CD8-positive, alpha-beta memory T cell (primary cell): ENCODE measurements at regions not wholly inside any gene's neighbourhood (a gene's known extent, or its start where the extent isn't known, plus 50 kb on each side); places are given as distances from the start of the nearest gene placed in this dataset.

Experiments used
- CTCF ChIA-PET: fragments of 350-600 bp; sonication (Branson Sonifier 250); formaldehyde crosslinking; loops from one replicate; lab custom pipeline; 2021; ENCODE audit warnings: antibody characterized with exemption; lab: Charles Lee
- POLR2A ChIA-PET: fragments of 350-600 bp; sonication (Branson Sonifier 250); formaldehyde crosslinking; loops from one replicate; lab custom pipeline; 2021; ENCODE audit warnings: antibody characterized with exemption; lab: Charles Lee
- DNase-seq, 5 donors: peaks; one replicate each; pipeline versions ENCODE4 v3.0.0 to v3.0.0-alpha.2; 2020 to 2022; ENCODE audit warnings: mixed read lengths in 1 of 5
- H3K27ac ChIP-seq: one replicate; pipeline ENCODE4 v1.7.0; 2013; ENCODE audit warnings: low read depth, mild to moderate bottlenecking, low read length, moderate library complexity
- H3K27me3 ChIP-seq: 2 replicates; pipeline ENCODE4 v1.7.0; 2013; ENCODE audit warnings: low read length, mild to moderate bottlenecking; ENCODE audit not compliant: insufficient read depth, poor library complexity, severe bottlenecking
- H3K36me3 ChIP-seq: 2 replicates; pipeline ENCODE4 v1.7.0; 2013; ENCODE audit warnings: mild to moderate bottlenecking, low read length, moderate library complexity; ENCODE audit not compliant: insufficient read depth
- H3K4me1 ChIP-seq: 2 replicates; pipeline ENCODE4 v1.7.0; 2013; ENCODE audit warnings: mild to moderate bottlenecking, low read length, moderate library complexity; ENCODE audit not compliant: insufficient read depth
- H3K4me3 ChIP-seq: 2 replicates; pipeline ENCODE4 v1.7.0; 2013; ENCODE audit warnings: mild to moderate bottlenecking, low read length
- H3K9me3 ChIP-seq: 2 replicates; pipeline ENCODE4 v1.7.0; 2013; ENCODE audit warnings: mild to moderate bottlenecking, low read length
- H3K27ac Mint-ChIP-seq, 8 donors: one replicate each; pipeline ENCODE4 v1.8.0; 2020 to 2021; ENCODE audit warnings: mixed read lengths in 8 of 8, mild to moderate bottlenecking in 6 of 8, inconsistent platforms in 3 of 8, moderate library complexity in 3 of 8
- H3K27me3 Mint-ChIP-seq, 2 donors: one replicate each; pipeline ENCODE4 v1.8.0; 2020 to 2021; ENCODE audit warnings: mixed read lengths in 2 of 2, mild to moderate bottlenecking in 1 of 2, moderate library complexity in 1 of 2
- H3K36me3 Mint-ChIP-seq, 3 donors: one replicate each; pipeline ENCODE4 v1.8.0; 2020 to 2021; ENCODE audit warnings: mixed read lengths in 3 of 3, inconsistent platforms in 1 of 3, mild to moderate bottlenecking in 1 of 3
- H3K4me1 Mint-ChIP-seq, 3 donors: one replicate each; pipeline ENCODE4 v1.8.0; 2020 to 2021; ENCODE audit warnings: mixed read lengths in 3 of 3, inconsistent platforms in 1 of 3, mild to moderate bottlenecking in 1 of 3
- H3K4me3 Mint-ChIP-seq, 7 donors: one replicate each; pipeline ENCODE4 v1.8.0; 2020 to 2021; ENCODE audit warnings: mixed read lengths in 7 of 7, mild to moderate bottlenecking in 6 of 7, moderate library complexity in 4 of 7, inconsistent platforms in 2 of 7
- H3K9me3 Mint-ChIP-seq, 5 donors: one replicate each; pipeline ENCODE4 v1.8.0; 2020 to 2022; ENCODE audit warnings: mixed read lengths in 5 of 5, mild to moderate bottlenecking in 3 of 5, moderate library complexity in 2 of 5, inconsistent platforms in 1 of 5

DNA sequence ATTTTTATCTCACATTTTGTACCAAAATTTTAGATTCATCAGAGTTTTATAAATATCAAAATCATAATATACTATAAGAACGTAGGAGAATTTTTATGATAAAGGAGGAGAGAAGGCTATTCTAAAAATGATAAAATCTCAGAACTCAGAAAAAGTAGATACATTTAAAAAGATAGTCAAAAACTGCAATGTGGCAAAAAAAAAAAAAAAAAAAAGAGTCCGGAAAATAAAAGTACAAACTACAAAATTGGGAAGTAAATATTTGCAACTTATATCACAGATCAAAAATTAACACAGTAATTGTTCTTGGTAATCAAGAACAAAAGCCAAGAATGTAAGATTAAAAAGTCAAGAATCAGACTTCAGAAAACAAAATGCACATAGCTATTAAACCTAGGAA lies 332.1 kb downstream of the MCTP2 start:
- H3K27me3 ChIP-seq: no peaks in the 10 kb centered on the region
- no peaks in the 10 kb centered on the region for H3K4me1 Mint-ChIP-seq
- H3K27ac Mint-ChIP-seq: no peak overlapping the region
- ChIA-PET POLR2A (no interaction called here), CTCF (no interaction called here)
- no peaks in the 10 kb centered on the region for H3K4me1 ChIP-seq
- peaks cover 0 to 7% (median 2%) of the 10 kb centered on the region in 5 donors for H3K9me3 Mint-ChIP-seq
- H3K4me3 ChIP-seq: no peak overlapping the region
- no peaks in the 10 kb centered on the region for H3K36me3 Mint-ChIP-seq
- H3K27ac ChIP-seq: no peak overlapping the region
- DNase-seq: no peak
- no peaks in the 10 kb centered on the region for H3K36me3 ChIP-seq
- H3K9me3 ChIP-seq: no peaks in the 10 kb centered on the region
- no peak overlapping the region for H3K4me3 Mint-ChIP-seq
- peaks cover 8 to 19% of the 10 kb centered on the region in 2 donors for H3K27me3 Mint-ChIP-seq

DNA sequence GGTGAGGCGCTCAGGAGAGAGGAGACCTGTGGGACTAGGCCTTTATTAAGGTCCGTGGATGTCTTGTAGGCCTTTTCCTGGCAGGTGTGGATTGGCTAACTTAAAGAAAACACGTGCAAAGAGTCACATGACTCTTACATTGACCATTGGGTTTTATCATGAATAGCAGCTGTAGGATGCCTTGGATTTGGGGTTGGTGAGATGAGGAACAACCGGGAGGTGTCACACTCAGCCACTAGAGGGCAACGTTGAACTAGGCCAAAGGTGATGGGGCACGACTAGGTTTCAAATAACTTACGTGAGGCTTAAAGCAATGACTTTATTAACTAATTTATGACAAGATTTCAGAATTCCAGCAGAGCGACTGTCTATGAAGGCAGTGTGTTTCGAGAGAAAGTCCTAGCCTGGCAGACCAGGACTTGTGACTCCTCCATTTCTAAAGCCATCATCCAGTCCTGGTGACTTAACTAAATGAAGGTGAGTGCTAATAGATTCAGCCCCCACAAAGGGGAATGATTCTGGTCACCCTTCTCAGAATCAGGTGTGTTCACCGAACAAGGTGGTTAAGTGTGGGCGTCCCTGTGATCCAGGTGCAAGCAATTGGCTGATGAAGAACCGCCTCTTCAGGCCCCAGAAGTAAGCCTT lies 345.6 kb downstream of the MCTP2 start:
- POLR2A ChIA-PET: no interaction called here
- CTCF ChIA-PET: no interaction called here
- no peak overlapping the region for H3K27ac Mint-ChIP-seq
- H3K27me3 ChIP-seq: peaks cover 21% of the 10 kb centered on the region
- no peaks in the 10 kb centered on the region for H3K9me3 Mint-ChIP-seq
- no peaks in the 10 kb centered on the region for H3K9me3 ChIP-seq
- no peaks in the 10 kb centered on the region for H3K36me3 Mint-ChIP-seq
- H3K27me3 Mint-ChIP-seq: peaks cover 14 to 55% of the 10 kb centered on the region in 2 donors
- no peaks in the 10 kb centered on the region for H3K36me3 ChIP-seq
- no peak overlapping the region for H3K4me3 Mint-ChIP-seq
- no peaks in the 10 kb centered on the region for H3K4me1 ChIP-seq
- DNase-seq: peak in 1 of 5 donors; percentile 8
- H3K27ac ChIP-seq: no peak overlapping the region
- no peak overlapping the region for H3K4me3 ChIP-seq
- peaks cover 0 to 6% (median 5%) of the 10 kb centered on the region in 3 donors for H3K4me1 Mint-ChIP-seq

DNA sequence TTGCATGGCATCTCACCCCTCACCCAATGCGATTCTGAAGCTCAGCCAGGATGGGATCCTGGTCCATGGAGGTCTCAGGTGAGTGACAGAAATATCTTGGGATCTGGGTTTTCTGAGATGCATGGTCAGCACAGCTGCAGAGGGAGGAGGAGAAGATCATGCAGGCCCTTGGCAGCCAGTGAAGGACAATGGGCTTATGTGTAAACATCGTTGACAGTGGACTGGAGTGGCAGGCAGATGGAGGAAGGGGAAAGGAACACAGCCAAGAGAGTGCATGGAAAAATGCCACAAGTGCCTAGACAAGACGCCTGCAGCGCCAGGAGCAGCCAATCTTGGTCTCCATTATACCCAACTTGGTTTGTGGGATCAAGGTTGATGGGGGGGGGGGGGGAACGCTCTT lies 347.9 kb downstream of the MCTP2 start:
- H3K9me3 Mint-ChIP-seq: no peaks in the 10 kb centered on the region
- ChIA-PET CTCF (no interaction called here), POLR2A (no interaction called here)
- Histone ChIP-seq H3K9me3 (no peaks in the 10 kb centered on the region), H3K36me3 (no peaks in the 10 kb centered on the region), H3K27me3 (peaks cover 24% of the 10 kb centered on the region), H3K4me3 (no peak overlapping the region), H3K27ac (no peak overlapping the region), H3K4me1 (peaks cover 9% of the 10 kb centered on the region)
- no peak for DNase-seq
- H3K36me3 Mint-ChIP-seq: no peaks in the 10 kb centered on the region
- H3K4me1 Mint-ChIP-seq: peaks cover 16 to 23% (median 18%) of the 10 kb centered on the region in 3 donors
- peaks cover 16 to 63% of the 10 kb centered on the region in 2 donors for H3K27me3 Mint-ChIP-seq
- H3K4me3 Mint-ChIP-seq: no peak overlapping the region
- peak overlapping the region in 1 of 8 donors; percentile 1 for H3K27ac Mint-ChIP-seq

DNA sequence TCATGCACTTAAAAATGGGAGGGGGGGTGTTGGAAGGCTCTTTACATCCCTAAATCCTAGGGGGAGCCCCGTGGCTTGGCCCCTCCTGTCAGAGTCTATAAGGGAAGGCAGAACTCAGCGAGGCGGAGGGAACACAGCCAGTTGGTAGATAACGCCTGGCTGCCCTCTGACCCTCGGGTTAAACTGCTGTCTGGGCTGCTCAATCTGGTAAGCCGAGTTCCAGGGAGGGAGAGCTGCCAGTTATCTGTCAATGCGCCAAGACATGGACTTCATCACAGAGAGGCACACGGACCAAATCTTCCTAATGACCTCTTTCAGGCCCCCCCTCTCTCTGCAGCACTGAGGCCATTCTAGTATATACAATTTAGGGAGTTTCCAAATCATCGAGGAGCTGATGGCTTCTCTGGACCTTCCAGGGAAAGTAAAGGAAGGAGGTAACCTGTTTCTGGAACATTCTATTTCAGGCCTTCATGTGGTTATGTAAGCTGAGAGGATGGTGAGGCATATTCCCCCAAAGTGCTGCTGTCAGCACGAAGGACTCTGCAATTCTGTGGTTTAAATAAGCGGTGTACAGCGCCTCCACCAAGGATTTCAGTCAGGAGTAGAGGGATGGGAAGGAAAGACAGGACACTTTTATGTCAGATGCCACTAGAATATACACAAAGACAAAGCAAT lies 349.0 kb downstream of the MCTP2 start:
- Mint-ChIP-seq H3K9me3 (peaks cover 0 to 1% (median 0%) of the 10 kb centered on the region in 5 donors), H3K27ac (peak overlapping the region in 2 of 8 donors; percentile 1 to 18), H3K27me3 (peaks cover 16 to 64% of the 10 kb centered on the region in 2 donors), H3K36me3 (no peaks in the 10 kb centered on the region), H3K4me1 (peaks cover 25 to 34% (median 28%) of the 10 kb centered on the region in 3 donors), H3K4me3 (peak overlapping the region in 1 of 7 donors; percentile 67)
- H3K27me3 ChIP-seq: peaks cover 25% of the 10 kb centered on the region
- DNase-seq: no peak
- ChIA-PET POLR2A (no interaction called here), CTCF (no interaction called here)
- no peak overlapping the region for H3K27ac ChIP-seq
- peaks cover 20% of the 10 kb centered on the region for H3K4me1 ChIP-seq
- H3K9me3 ChIP-seq: no peaks in the 10 kb centered on the region
- no peak overlapping the region for H3K4me3 ChIP-seq
- no peaks in the 10 kb centered on the region for H3K36me3 ChIP-seq

DNA sequence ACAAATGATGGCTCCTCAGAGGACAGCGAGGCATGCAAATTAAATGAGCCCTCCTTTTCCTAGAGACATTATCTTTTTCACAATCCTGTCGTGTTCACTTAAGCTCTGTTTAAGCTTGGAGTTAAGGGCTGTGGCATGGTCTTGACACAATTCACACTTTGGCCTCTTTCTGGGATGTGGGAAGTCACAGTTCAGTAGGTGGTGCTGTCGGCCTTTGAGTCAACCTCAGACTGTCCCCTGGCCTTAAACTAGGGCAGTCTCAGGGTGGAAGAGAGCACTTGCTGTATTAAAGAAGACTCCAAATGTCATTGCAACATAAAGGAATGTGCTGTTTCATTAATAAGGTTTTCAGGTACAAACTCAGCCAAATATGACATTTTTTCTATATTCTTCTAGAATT lies 351.0 kb downstream of the MCTP2 start:
- CTCF ChIA-PET: interaction anchor here (0.8 kb wide), 1 partner anchor 10 kb away, joined by 3 read pairs; no protein-coding TSS in a partner anchor
- no peak for DNase-seq

DNA sequence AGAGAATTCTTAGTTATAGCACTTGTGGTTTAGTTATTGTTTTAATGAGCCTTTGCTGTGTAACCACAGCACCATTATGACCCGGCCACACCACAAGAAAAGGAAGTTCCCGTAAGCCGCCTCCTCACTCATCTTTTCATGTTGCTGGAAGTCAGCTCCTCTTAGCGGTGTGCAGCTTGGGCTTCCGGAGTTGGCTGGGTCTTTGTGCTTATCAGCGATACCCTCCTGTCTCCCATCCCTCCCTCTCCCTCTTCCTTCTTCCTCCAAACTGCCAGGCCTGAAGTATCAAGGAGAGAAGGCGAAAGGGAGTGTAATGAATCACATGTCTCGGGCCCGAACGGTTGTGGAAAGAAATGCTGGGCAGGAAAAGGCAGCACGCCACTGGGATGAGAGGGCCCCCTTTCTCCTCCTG lies 353.5 kb downstream of the MCTP2 start:
- H3K9me3 ChIP-seq: no peaks in the 10 kb centered on the region
- H3K4me1 Mint-ChIP-seq: peaks cover 33 to 46% (median 35%) of the 10 kb centered on the region in 3 donors
- ChIA-PET POLR2A (no interaction called here), CTCF (no interaction called here)
- H3K4me3 ChIP-seq: no peak overlapping the region
- no peaks in the 10 kb centered on the region for H3K36me3 ChIP-seq
- H3K27me3 Mint-ChIP-seq: peaks cover 12 to 64% of the 10 kb centered on the region in 2 donors
- H3K27me3 ChIP-seq: peaks cover 32% of the 10 kb centered on the region
- H3K4me1 ChIP-seq: peaks cover 27% of the 10 kb centered on the region
- DNase-seq: peak in 4 of 5 donors; percentile 8 to 55 (median 46)
- H3K4me3 Mint-ChIP-seq: peak overlapping the region in 5 of 7 donors; percentile 54 to 80 (median 72)
- peak overlapping the region in 6 of 8 donors; percentile 13 to 76 (median 63) for H3K27ac Mint-ChIP-seq
- no peak overlapping the region for H3K27ac ChIP-seq
- peaks cover 0 to 2% (median 0%) of the 10 kb centered on the region in 5 donors for H3K9me3 Mint-ChIP-seq
- no peaks in the 10 kb centered on the region for H3K36me3 Mint-ChIP-seq

More for the DNA sequence above, 351.0 kb downstream of the MCTP2 start:
- Mint-ChIP-seq H3K4me3 (no peak overlapping the region), H3K4me1 (peaks cover 33 to 46% (median 35%) of the 10 kb centered on the region in 3 donors), H3K27me3 (peaks cover 13 to 66% of the 10 kb centered on the region in 2 donors), H3K27ac (no peak overlapping the region), H3K36me3 (no peaks in the 10 kb centered on the region), H3K9me3 (peaks cover 0 to 2% (median 0%) of the 10 kb centered on the region in 5 donors)
- H3K4me3 ChIP-seq: no peak overlapping the region
- no peaks in the 10 kb centered on the region for H3K36me3 ChIP-seq
- peaks cover 32% of the 10 kb centered on the region for H3K27me3 ChIP-seq
- H3K9me3 ChIP-seq: no peaks in the 10 kb centered on the region
- POLR2A ChIA-PET: no interaction called here
- no peak overlapping the region for H3K27ac ChIP-seq
- peaks cover 27% of the 10 kb centered on the region for H3K4me1 ChIP-seq

DNA sequence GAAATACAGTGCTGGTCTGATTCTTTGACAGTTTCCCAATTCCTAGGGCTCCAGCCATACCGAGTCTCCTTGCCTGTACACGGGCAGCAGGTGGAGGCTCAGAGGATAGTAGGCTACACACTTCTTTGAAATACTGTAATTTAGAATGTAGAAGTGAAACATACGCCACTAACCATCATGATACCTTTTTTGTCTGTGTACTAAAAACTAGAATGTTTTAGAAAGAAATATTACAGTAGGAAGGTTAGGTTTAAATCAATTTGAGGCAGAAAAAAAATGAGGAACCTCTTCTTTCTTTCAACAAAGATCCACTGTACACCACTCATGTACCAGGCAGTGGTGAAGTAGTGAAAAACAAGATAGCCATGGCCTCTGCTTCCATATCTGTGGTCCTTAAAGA lies 354.7 kb downstream of the MCTP2 start:
- no peak overlapping the region for H3K27ac ChIP-seq
- ChIA-PET CTCF (no interaction called here), POLR2A (no interaction called here)
- no peaks in the 10 kb centered on the region for H3K9me3 ChIP-seq
- Mint-ChIP-seq H3K36me3 (no peaks in the 10 kb centered on the region), H3K4me3 (no peak overlapping the region), H3K27me3 (peaks cover 11 to 63% of the 10 kb centered on the region in 2 donors), H3K27ac (no peak overlapping the region), H3K4me1 (peaks cover 31 to 46% (median 35%) of the 10 kb centered on the region in 3 donors), H3K9me3 (peaks cover 0 to 2% (median 0%) of the 10 kb centered on the region in 5 donors)
- H3K4me1 ChIP-seq: peaks cover 27% of the 10 kb centered on the region
- no peaks in the 10 kb centered on the region for H3K36me3 ChIP-seq
- no peak for DNase-seq
- H3K4me3 ChIP-seq: no peak overlapping the region
- peaks cover 27% of the 10 kb centered on the region for H3K27me3 ChIP-seq

DNA sequence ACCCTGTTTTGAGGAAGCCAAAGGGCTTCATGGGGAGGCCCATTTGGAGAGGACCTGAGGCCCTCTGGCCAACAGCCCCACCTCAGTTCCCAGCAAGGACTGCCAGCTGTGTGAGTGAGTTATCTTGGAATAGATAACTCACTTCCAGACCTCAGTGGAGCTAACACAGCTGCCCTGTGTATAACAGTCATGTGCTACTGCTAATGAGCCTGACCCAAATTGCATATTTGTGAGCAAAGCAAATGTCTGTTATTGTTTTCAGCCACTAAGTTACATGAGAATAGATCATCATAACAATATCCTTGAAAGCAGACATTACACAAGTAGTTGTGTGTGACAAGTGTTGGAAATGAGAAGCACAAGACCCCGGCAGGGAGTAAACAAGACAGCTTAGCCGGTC lies 355.8 kb downstream of the MCTP2 start:
- Mint-ChIP-seq H3K4me1 (peaks cover 30 to 39% (median 35%) of the 10 kb centered on the region in 3 donors), H3K36me3 (no peaks in the 10 kb centered on the region), H3K4me3 (no peak overlapping the region), H3K9me3 (peaks cover 0 to 2% (median 0%) of the 10 kb centered on the region in 5 donors), H3K27me3 (peaks cover 12 to 59% of the 10 kb centered on the region in 2 donors), H3K27ac (no peak overlapping the region)
- ChIA-PET CTCF (no interaction called here), POLR2A (no interaction called here)
- Histone ChIP-seq H3K27me3 (peaks cover 17% of the 10 kb centered on the region), H3K36me3 (no peaks in the 10 kb centered on the region), H3K4me1 (peaks cover 27% of the 10 kb centered on the region), H3K9me3 (no peaks in the 10 kb centered on the region), H3K4me3 (no peak overlapping the region), H3K27ac (no peak overlapping the region)
- DNase-seq: no peak
